ENCODE measurements at regions not wholly inside any gene's neighbourhood (a gene's known extent, or its start where the extent isn't known, plus 50 kb on each side); places are given as distances from the start of the nearest gene placed in this dataset.

DNA sequence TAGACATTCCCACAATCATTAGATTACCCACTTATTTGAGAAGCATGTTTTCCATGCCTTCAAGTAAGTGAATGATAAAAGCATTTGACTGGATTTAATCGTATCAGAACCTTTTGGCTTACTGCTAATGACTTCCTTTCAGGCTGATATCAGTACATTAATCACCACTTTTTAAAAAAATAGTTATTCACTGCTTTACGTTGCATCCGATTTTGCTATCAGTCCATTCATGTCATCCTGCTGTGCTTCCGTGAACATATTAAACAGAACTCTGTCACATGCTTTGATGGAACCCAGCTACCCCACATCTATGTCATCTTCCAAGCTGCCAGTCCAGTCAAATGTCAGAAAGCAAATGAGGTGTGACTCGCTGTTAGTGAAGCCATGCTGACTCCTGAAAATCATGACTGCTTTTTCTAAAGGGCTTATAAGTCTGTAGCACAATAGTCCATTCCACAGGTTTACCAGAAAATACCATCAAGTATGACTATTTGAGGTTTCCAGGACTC lies 440.9 kb downstream of the IRS2 start:
- Histone ChIP-seq H3K27me3 (replicated peaks in 1 of 2; ENCODE audit: control insufficient read depth in 2 of 2, insufficient read depth in 2 of 2, low read length in 1 of 2) (no peaks in the 10 kb centered on the region), H4K20me1 (ENCODE audit: control insufficient read depth, insufficient read depth) (no peaks in the 10 kb centered on the region), H3K79me2 (ENCODE audit: control insufficient read depth, insufficient read depth, low read length) (no peaks in the 10 kb centered on the region), H2AFZ (ENCODE audit: control insufficient read depth, low read depth, low read length) (no peak overlapping the region), H3K4me2 (ENCODE audit: control insufficient read depth, insufficient read depth) (no peak overlapping the region), H3K27ac (ENCODE audit: control insufficient read depth, insufficient read depth) (no peak overlapping the region), H3K4me1 (ENCODE audit: control insufficient read depth, insufficient read depth, low read length) (no peaks in the 10 kb centered on the region), H3K36me3 (ENCODE audit: control insufficient read depth in 2 of 2, insufficient read depth in 2 of 2, low read length in 1 of 2) (no peaks in the 10 kb centered on the region), H3K9ac (ENCODE audit: control insufficient read depth, insufficient read depth, low read length) (no peak overlapping the region), H3K4me3 (no peak overlapping the region), H3K9me3 (replicated peaks; ENCODE audit: control insufficient read depth, insufficient read depth, low read length) (no peaks in the 10 kb centered on the region)
- intact Hi-C loops (cut with micrococcal nuclease; ENCODE audit: unreplicated experiment) (no loop called here), in situ Hi-C loops (cut with MboI) (no loop called here)
- POLR2A ChIA-PET = no interaction called here
- DNase-seq (ENCODE audit: low read depth, low spot score) = no peak
- TF ChIP-seq SREBF1 (IDR thresholded peaks at IDR 0.05; ENCODE audit: low read length) (no peak), MTA2 (IDR thresholded peaks at IDR 0.05; ENCODE audit: low read depth) (no peak), EED (IDR thresholded peaks at IDR 0.05; ENCODE audit: low read depth) (no peak), ZZZ3 (IDR thresholded peaks at IDR 0.05; ENCODE audit: control insufficient read depth, insufficient read length, low read depth) (no peak), EZH2 (IDR thresholded peaks at IDR 0.05; ENCODE audit: borderline replicate concordance, control insufficient read depth, low read depth, low read length) (no peak), LARP7 (IDR thresholded peaks at IDR 0.05) (no peak)
- TF ChIP-seq, protein P1, sequence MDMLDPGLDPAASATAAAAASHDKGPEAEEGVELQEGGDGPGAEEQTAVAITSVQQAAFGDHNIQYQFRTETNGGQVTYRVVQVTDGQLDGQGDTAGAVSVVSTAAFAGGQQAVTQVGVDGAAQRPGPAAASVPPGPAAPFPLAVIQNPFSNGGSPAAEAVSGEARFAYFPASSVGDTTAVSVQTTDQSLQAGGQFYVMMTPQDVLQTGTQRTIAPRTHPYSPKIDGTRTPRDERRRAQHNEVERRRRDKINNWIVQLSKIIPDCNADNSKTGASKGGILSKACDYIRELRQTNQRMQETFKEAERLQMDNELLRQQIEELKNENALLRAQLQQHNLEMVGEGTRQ (IDR thresholded peaks at IDR 0.05; ENCODE audit: borderline replicate concordance, low read depth, low read length) = no peak
- TF ChIP-seq, protein P2, sequence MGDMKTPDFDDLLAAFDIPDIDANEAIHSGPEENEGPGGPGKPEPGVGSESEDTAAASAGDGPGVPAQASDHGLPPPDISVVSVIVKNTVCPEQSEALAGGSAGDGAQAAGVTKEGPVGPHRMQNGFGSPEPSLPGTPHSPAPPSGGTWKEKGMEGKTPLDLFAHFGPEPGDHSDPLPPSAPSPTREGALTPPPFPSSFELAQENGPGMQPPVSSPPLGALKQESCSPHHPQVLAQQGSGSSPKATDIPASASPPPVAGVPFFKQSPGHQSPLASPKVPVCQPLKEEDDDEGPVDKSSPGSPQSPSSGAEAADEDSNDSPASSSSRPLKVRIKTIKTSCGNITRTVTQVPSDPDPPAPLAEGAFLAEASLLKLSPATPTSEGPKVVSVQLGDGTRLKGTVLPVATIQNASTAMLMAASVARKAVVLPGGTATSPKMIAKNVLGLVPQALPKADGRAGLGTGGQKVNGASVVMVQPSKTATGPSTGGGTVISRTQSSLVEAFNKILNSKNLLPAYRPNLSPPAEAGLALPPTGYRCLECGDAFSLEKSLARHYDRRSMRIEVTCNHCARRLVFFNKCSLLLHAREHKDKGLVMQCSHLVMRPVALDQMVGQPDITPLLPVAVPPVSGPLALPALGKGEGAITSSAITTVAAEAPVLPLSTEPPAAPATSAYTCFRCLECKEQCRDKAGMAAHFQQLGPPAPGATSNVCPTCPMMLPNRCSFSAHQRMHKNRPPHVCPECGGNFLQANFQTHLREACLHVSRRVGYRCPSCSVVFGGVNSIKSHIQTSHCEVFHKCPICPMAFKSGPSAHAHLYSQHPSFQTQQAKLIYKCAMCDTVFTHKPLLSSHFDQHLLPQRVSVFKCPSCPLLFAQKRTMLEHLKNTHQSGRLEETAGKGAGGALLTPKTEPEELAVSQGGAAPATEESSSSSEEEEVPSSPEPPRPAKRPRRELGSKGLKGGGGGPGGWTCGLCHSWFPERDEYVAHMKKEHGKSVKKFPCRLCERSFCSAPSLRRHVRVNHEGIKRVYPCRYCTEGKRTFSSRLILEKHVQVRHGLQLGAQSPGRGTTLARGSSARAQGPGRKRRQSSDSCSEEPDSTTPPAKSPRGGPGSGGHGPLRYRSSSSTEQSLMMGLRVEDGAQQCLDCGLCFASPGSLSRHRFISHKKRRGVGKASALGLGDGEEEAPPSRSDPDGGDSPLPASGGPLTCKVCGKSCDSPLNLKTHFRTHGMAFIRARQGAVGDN (IDR thresholded peaks at IDR 0.05) = no peak
- no TSS peak for BruUV-seq (replicated peaks)
- RAD21 ChIA-PET (ENCODE audit: unreplicated experiment) = no interaction called here
- SMC1A ChIA-PET (ENCODE audit: uncharacterized antibody, unreplicated experiment) = no interaction called here
- no peak for ATAC-seq
- CTCF ChIA-PET = no interaction called here
- no peak for FAIRE-seq
- WGBS (ENCODE audit: insufficient coverage, insufficient replicate concordance, low lambda C conversion rate, missing lambda C conversion rate) = 15% methylated on average over 5 of the region's 5 CpGs

All from GM12878 (cell line).